Spleen (tissue), 7 donors: ENCODE measurements at regions not wholly inside any gene's neighbourhood (a gene's known extent, or its start where the extent isn't known, plus 50 kb on each side); places are given as distances from the start of the nearest gene placed in this dataset.

ENCODE experiments used
- CTCF ChIP-seq, 11 experiments: fragments of 200-600 bp in 7 of 11; fragments of 450-650 bp in 4 of 11; sonication (generic) in 4 of 11; IDR thresholded peaks in 8 of 11; conservative IDR thresholded peaks in 3 of 11; 1 replicate in 7 of 11; 2 replicates in 4 of 11; pipeline versions ENCODE4 v1.4.0 to v1.8.0; 2016 to 2021; ENCODE audit warnings: antibody characterized with exemption in 11 of 11, inconsistent platforms in 4 of 11, mild to moderate bottlenecking in 1 of 11
- POLR2AphosphoS5 ChIP-seq, 3 donors: sonication (generic); formaldehyde crosslinking; IDR thresholded peaks; one replicate each; pipeline ENCODE4 v1.5.1; 2017; ENCODE audit warnings: antibody characterized with exemption in 3 of 3
- donor health status: DM: no; HTN: no; CAD: no; lungs with moderate emphysema.
- donor health status: DM: no; HTN: no; CAD: no.
- donor health status: DM: no; HTN: no; CAD: no.

- no peak for TF ChIP-seq CTCF (IDR thresholded peaks at IDR 0.05 in 8 of 11, conservative IDR thresholded peaks at IDR 0.05 in 3 of 11)
- no peak for TF ChIP-seq POLR2AphosphoS5 (IDR thresholded peaks at IDR 0.05)
Observed at GRCh38 chr11:92882828-92883611, 86.4 kb upstream of the MTNR1B start.
